ENCODE measurements at regions not wholly inside any gene's neighbourhood (a gene's known extent, or its start where the extent isn't known, plus 50 kb on each side); places are given as distances from the start of the nearest gene placed in this dataset.
"Not testable (repeated sequence)": the region's sequence is repeated elsewhere in the genome, so short reads cannot be mapped to it uniquely, and the experiment has no call there.

DNA sequence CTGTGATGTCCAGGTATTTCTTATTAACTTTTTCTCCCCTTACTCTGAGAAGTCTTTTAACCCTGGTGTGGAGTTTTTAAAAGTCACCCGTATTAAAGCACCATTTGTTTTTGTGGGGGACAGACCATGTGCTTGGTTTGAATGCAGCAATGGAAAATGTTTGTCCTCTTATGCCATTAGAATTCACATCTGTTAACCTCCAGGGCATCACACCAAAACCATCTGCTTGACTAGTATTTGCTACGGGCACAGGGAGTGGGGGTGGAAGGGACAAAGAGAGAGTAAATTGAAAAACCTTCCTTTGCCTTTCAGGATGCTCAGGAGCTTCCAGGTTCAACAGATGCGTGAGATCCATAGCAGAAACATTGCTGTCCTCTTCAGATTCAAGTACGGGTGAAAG lies 61.4 kb upstream of the GOLGA8B start:
- ATAC-seq (ENCODE audit: low read depth in 2 of 2) = no peak
- no peaks in the 10 kb centered on the region for H3K36me3 Mint-ChIP-seq
- peaks cover 12 to 28% (median 18%) of the 10 kb centered on the region in 3 donors for H3K27me3 Mint-ChIP-seq
- DNase-seq = no peak
- no peaks in the 10 kb centered on the region for H3K4me1 Mint-ChIP-seq
- no peak overlapping the region for H3K27ac Mint-ChIP-seq
- H3K9me3 Mint-ChIP-seq = peaks cover 0 to 4% (median 0%) of the 10 kb centered on the region in 7 donors
- no peak overlapping the region for H3K4me3 Mint-ChIP-seq

DNA sequence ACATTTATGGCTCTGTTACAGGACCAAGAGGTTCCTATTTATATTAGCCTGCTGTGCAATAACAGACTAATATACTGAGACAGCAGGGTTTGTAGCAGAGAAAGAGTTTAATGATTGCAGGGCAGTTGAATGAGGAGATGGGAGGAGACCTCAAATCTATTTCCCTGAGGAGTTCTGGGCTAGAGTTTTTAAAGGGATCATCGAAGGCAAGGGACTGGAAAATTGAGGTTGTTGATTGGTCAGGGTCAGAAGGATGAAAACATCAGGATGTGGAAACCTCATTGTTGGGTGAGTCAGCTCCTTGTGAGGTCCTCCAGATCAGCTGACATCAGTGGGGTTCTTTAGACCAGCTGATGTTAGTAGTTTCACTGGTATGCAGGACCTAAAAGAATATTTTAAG lies 60.6 kb upstream of the GOLGA8B start:
- H3K4me1 Mint-ChIP-seq = no peaks in the 10 kb centered on the region
- DNase-seq (no peak), ATAC-seq (ENCODE audit: low read depth in 2 of 2) (no peak)
- H3K4me3 Mint-ChIP-seq = no peak overlapping the region
- H3K36me3 Mint-ChIP-seq = no peaks in the 10 kb centered on the region
- H3K9me3 Mint-ChIP-seq = peaks cover 0 to 4% (median 0%) of the 10 kb centered on the region in 7 donors
- H3K27ac Mint-ChIP-seq = no peak overlapping the region
- H3K27me3 Mint-ChIP-seq = peaks cover 11 to 28% (median 18%) of the 10 kb centered on the region in 3 donors

DNA sequence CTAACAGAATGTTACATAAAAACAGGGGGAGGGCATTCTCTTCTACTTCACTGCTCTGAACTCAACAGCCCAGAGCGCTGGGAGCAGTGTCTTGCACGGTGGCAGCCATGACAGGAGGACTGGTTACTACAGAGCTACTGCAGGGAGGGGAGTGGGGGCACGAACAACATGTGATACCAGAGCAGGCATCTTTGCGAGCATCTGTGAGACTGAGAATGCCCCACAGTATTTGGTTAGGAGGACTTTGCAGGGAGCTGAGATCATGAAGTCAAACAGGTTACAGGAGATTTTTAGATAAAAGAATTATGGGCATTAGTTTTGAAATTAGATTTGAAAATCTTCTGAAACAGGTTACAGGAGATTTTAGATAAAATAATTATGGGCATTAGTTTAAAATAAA lies 58.8 kb upstream of the GOLGA8B start:
- Mint-ChIP-seq H3K9me3 (peaks cover 0 to 4% (median 0%) of the 10 kb centered on the region in 7 donors), H3K4me1 (no peaks in the 10 kb centered on the region), H3K4me3 (no peak overlapping the region), H3K27me3 (peaks cover 11 to 28% (median 18%) of the 10 kb centered on the region in 3 donors), H3K36me3 (no peaks in the 10 kb centered on the region), H3K27ac (no peak overlapping the region)
- no peak for ATAC-seq (ENCODE audit: low read depth in 2 of 2)
- no peak for DNase-seq

DNA sequence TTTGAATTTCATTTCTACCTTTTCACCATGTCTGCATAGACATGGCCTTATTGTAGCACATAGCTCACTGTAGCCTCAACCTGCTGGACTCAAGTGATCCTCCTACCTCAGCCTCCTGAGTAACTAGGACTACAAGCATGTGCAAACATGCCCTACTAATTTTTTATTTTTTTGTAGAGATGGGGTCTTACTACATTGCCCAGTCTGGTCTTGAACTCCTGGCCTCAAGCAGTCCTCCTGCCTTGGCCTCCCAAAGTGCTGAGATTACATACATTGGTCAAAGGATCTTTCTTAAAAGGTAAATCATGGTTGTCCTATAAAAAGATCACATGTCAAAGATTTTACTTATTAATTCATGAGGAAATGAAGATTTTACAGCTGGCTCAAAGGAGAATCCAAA lies 57.2 kb upstream of the GOLGA8B start:
- H3K9me3 Mint-ChIP-seq = peaks cover 0 to 4% (median 0%) of the 10 kb centered on the region in 7 donors
- no peak overlapping the region for H3K27ac Mint-ChIP-seq
- H3K4me3 Mint-ChIP-seq = no peak overlapping the region
- H3K36me3 Mint-ChIP-seq = no peaks in the 10 kb centered on the region
- H3K4me1 Mint-ChIP-seq = no peaks in the 10 kb centered on the region
- H3K27me3 Mint-ChIP-seq = peaks cover 8 to 22% (median 18%) of the 10 kb centered on the region in 3 donors
- ATAC-seq (ENCODE audit: low read depth in 2 of 2) (no peak), DNase-seq (no peak)

DNA sequence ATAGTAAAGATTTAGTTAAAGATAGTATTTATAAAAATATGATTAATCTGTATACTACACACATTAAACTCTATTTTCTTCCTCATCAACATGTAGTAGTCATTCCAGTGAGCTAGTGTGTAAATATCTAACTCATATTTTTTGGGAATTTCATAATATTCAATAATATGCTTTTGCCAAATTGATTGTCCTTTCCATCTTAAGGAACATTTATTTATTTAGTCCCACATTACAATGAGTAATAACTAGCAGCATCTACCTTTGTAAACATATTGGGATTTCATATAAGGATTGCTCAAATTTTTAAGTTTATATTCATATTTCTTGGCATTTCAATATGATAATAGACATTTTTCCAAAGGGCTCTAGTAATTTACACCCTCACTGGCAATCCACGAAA lies 53.9 kb upstream of the GOLGA8B start:
- Mint-ChIP-seq H3K4me3 (no peak overlapping the region), H3K9me3 (peaks cover 0 to 13% (median 3%) of the 10 kb centered on the region in 7 donors), H3K4me1 (no peaks in the 10 kb centered on the region), H3K27me3 (peaks cover 5 to 20% (median 7%) of the 10 kb centered on the region in 3 donors), H3K36me3 (no peaks in the 10 kb centered on the region), H3K27ac (no peak overlapping the region)
- no peak for ATAC-seq (ENCODE audit: low read depth in 2 of 2)
- no peak for DNase-seq

DNA sequence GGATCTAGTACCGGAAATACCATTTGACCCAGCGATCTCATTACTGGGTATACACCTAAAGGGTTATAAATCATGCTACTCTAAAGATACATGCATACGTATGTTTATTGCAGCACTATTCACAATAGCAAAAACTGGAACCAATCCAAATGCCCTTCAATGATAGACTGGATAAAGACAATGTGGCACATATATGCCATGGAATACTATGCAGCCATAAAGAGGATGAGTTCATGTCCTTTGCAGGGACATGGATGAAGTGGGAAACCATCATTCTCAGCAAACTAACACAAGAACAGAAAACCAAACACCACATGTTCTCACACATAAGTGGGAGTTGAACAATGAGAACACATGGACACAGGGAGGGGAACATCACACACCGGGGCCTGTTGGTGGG lies 50.2 kb upstream of the GOLGA8B start:
- H3K27ac Mint-ChIP-seq; H3K4me3 Mint-ChIP-seq; DNase-seq; H3K4me1 Mint-ChIP-seq; H3K36me3 Mint-ChIP-seq; H3K27me3 Mint-ChIP-seq; ATAC-seq (ENCODE audit: low read depth in 2 of 2): not testable (repeated sequence)
- H3K9me3 Mint-ChIP-seq = peaks cover 0 to 17% (median 5%) of the 10 kb centered on the region in 7 donors

All from naive B cell (primary cell).